ENCODE measurements at regions not wholly inside any gene's neighbourhood (a gene's known extent, or its start where the extent isn't known, plus 50 kb on each side); places are given as distances from the start of the nearest gene placed in this dataset.

DNA sequence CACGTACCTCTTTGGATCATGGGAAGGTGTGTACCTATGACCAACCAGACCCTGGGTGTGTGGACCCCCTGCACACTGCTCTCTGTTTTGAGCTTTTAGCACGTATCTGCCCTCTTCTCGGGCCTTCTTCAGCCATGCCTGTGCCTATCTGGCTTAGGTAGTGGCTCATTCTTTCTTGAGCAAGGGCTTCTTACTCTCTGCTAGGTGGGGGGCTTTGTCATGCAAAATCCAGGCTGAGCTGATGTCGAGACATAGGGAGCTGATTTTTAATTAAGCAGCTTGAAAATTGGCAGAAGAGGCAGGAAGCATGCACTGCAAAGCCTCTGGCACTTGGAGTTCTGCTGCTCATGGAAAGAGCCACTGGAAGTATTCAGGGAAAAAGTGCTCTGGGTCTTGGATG lies 181.6 kb upstream of the IRX6 start:
- H3K4me1 Mint-ChIP-seq (ENCODE audit: insufficient read depth, unreplicated experiment): no peaks in the 10 kb centered on the region
- BruUV-seq (replicated peaks): no TSS peak
- no peaks in the 10 kb centered on the region for H3K9me3 Mint-ChIP-seq (ENCODE audit: unreplicated experiment)
- no peak overlapping the region for H3K27ac Mint-ChIP-seq (ENCODE audit: low read depth, unreplicated experiment)
- POLR2A ChIA-PET: no interaction called here
- TF ChIP-seq, protein P1, sequence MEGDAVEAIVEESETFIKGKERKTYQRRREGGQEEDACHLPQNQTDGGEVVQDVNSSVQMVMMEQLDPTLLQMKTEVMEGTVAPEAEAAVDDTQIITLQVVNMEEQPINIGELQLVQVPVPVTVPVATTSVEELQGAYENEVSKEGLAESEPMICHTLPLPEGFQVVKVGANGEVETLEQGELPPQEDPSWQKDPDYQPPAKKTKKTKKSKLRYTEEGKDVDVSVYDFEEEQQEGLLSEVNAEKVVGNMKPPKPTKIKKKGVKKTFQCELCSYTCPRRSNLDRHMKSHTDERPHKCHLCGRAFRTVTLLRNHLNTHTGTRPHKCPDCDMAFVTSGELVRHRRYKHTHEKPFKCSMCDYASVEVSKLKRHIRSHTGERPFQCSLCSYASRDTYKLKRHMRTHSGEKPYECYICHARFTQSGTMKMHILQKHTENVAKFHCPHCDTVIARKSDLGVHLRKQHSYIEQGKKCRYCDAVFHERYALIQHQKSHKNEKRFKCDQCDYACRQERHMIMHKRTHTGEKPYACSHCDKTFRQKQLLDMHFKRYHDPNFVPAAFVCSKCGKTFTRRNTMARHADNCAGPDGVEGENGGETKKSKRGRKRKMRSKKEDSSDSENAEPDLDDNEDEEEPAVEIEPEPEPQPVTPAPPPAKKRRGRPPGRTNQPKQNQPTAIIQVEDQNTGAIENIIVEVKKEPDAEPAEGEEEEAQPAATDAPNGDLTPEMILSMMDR (IDR thresholded peaks at IDR 0.05; ENCODE audit: unreplicated experiment): no peak
- no peak overlapping the region for H3K4me3 Mint-ChIP-seq (ENCODE audit: unreplicated experiment)
- intact Hi-C loops (cut with micrococcal nuclease): no loop called here
- CTCF ChIA-PET: no interaction called here
- peaks cover 2% of the 10 kb centered on the region for H3K27me3 Mint-ChIP-seq (ENCODE audit: insufficient read depth, unreplicated experiment)
- DNase-seq (ENCODE audit: unreplicated experiment): no peak
- no peaks in the 10 kb centered on the region for H3K36me3 Mint-ChIP-seq (ENCODE audit: insufficient read depth, unreplicated experiment)

DNA sequence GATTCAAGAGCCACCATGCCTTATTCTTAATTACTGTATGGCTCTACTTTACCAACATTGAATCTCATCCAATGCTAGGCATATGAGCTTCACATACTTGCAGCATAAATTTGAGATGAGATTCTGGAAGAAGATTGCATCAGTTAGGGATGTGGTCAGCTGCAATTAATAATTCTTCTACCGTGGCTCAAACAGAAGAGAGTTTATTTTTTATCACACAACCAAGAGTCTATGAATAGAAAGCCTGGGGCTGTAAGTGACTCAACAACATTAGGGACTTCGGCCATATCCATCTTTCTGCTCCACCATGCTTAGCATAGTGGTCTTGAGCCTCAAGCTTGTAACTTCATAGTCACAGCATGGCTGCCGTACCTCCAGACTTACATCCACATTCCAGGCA lies 179.4 kb upstream of the IRX6 start:
- TF ChIP-seq, protein P1 (IDR thresholded peaks at IDR 0.05; ENCODE audit: unreplicated experiment): no peak
- H3K27ac Mint-ChIP-seq (ENCODE audit: low read depth, unreplicated experiment): no peak overlapping the region
- intact Hi-C loops (cut with micrococcal nuclease): no loop called here
- no peaks in the 10 kb centered on the region for H3K9me3 Mint-ChIP-seq (ENCODE audit: unreplicated experiment)
- no peak overlapping the region for H3K4me3 Mint-ChIP-seq (ENCODE audit: unreplicated experiment)
- H3K27me3 Mint-ChIP-seq (ENCODE audit: insufficient read depth, unreplicated experiment): peaks cover 17% of the 10 kb centered on the region
- no peaks in the 10 kb centered on the region for H3K4me1 Mint-ChIP-seq (ENCODE audit: insufficient read depth, unreplicated experiment)
- BruUV-seq (replicated peaks): no TSS peak
- no peaks in the 10 kb centered on the region for H3K36me3 Mint-ChIP-seq (ENCODE audit: insufficient read depth, unreplicated experiment)
- ChIA-PET CTCF (interaction anchor here (0.9 kb wide), 1 partner anchor 320 kb away, joined by 3 read pairs; no protein-coding TSS in a partner anchor), POLR2A (no interaction called here)
- DNase-seq (ENCODE audit: unreplicated experiment): no peak

DNA sequence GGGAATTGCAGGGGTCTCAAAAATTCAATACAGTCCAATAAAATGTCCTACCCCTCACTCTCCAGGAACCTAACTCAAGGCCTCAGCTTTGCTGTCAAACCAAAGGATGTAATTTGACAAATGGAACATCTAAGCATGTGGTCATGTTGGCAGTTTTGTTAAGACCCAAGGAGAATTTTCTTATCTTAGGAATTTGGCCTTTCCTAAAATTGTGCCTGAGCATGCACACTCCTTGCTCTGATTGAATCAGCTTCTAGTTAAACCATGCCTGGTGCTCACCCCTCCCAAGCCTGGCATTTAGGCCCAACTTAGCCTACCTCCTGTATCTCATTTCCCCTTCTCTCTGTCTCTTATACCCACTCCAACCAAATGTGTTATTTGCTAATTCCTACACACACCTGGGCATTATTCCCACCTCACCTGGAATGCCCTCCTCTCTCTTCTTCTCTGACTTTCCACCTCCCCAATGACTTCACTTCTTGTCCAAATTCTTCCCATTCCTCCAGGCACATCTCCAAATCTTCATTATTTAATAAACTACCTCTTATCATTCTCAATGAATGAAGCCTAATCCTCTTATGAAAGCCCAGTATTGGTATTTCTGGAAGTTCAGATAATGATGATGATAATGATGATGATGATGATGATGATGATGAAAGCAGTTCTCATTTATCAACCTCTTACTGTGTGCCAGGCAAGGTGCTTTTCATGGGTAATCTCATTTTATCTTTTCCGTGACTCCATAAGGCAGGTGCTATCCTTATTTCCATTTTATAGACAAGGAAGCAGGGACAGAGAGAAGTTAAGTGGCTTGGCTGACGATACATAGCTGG lies 178.0 kb upstream of the IRX6 start:
- peaks cover 17% of the 10 kb centered on the region for H3K27me3 Mint-ChIP-seq (ENCODE audit: insufficient read depth, unreplicated experiment)
- no peak overlapping the region for H3K4me3 Mint-ChIP-seq (ENCODE audit: unreplicated experiment)
- BruUV-seq (replicated peaks): no TSS peak
- TF ChIP-seq, protein P1 (IDR thresholded peaks at IDR 0.05; ENCODE audit: unreplicated experiment): no peak
- POLR2A ChIA-PET: interaction anchor here (0.9 kb wide), 1 partner anchor 10 kb away, joined by 3 read pairs; no protein-coding TSS in a partner anchor
- intact Hi-C loops (cut with micrococcal nuclease): no loop called here
- no peaks in the 10 kb centered on the region for H3K36me3 Mint-ChIP-seq (ENCODE audit: insufficient read depth, unreplicated experiment)
- H3K4me1 Mint-ChIP-seq (ENCODE audit: insufficient read depth, unreplicated experiment): no peaks in the 10 kb centered on the region
- no peak for DNase-seq (ENCODE audit: unreplicated experiment)
- CTCF ChIA-PET: interaction anchor here (0.7 kb wide), 1 partner anchor 216 kb away, joined by 3 read pairs; no protein-coding TSS in a partner anchor
- no peak overlapping the region for H3K27ac Mint-ChIP-seq (ENCODE audit: low read depth, unreplicated experiment)
- H3K9me3 Mint-ChIP-seq (ENCODE audit: unreplicated experiment): no peaks in the 10 kb centered on the region

DNA sequence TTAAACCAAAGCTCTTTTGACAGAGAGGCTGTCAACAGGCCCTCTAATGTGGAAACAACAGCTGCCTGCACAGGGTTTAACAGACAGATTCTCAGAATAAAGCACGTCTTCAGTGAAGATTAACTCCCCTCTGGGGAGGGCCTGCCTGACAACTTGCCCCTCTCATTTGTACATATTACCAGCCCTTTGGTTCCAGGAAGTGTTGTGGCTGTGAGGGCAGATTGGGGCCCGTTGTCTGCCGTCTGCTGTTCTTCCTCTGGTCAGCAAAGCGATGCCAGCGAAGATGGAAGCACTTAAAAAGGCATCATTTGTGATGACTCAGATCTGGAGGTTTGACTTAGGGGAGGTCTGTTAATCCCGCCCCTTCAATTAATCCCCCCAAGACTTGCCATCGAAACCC lies 177.0 kb upstream of the IRX6 start:
- no peak overlapping the region for H3K27ac Mint-ChIP-seq (ENCODE audit: low read depth, unreplicated experiment)
- no peaks in the 10 kb centered on the region for H3K9me3 Mint-ChIP-seq (ENCODE audit: unreplicated experiment)
- no peaks in the 10 kb centered on the region for H3K36me3 Mint-ChIP-seq (ENCODE audit: insufficient read depth, unreplicated experiment)
- no peak for DNase-seq (ENCODE audit: unreplicated experiment)
- H3K27me3 Mint-ChIP-seq (ENCODE audit: insufficient read depth, unreplicated experiment): peaks cover 23% of the 10 kb centered on the region
- H3K4me1 Mint-ChIP-seq (ENCODE audit: insufficient read depth, unreplicated experiment): no peaks in the 10 kb centered on the region
- CTCF ChIA-PET: interaction anchor here (0.6 kb wide), 2 partner anchors 95 to 1254 kb away, joined by 3 read pairs; no protein-coding TSS in a partner anchor
- H3K4me3 Mint-ChIP-seq (ENCODE audit: unreplicated experiment): no peak overlapping the region
- POLR2A ChIA-PET: interaction anchor here (0.6 to 0.9 kb wide), 2 partner anchors 11 to 15 kb away, joined by 3 read pairs; no protein-coding TSS in a partner anchor
- intact Hi-C loops (cut with micrococcal nuclease): no loop called here
- TF ChIP-seq, protein P1 (IDR thresholded peaks at IDR 0.05; ENCODE audit: unreplicated experiment): no peak
- BruUV-seq (replicated peaks): no TSS peak
